HPDE6-E6E7 (cell line): ENCODE measurements at regions not wholly inside any gene's neighbourhood (a gene's known extent, or its start where the extent isn't known, plus 50 kb on each side); places are given as distances from the start of the nearest gene placed in this dataset.
"Not testable (repeated sequence)": the region's sequence is repeated elsewhere in the genome, so short reads cannot be mapped to it uniquely, and the experiment has no call there.

Experiments used
- DNase-seq: peaks from one replicate; pipeline ENCODE4 v3.0.0; 2011; ENCODE audit warnings: missing footprints; ENCODE audit errors: extremely low spot score

GRCh38 chr13:89205856-89206520 is 1534.8 kb downstream of the SLITRK5 start:
- no peak for DNase-seq

GRCh38 chr13:89212186-89212585 is 1541.0 kb downstream of the SLITRK5 start:
- no peak for DNase-seq

- DNase-seq: no peak
These were observed 1543.0 kb downstream of the SLITRK5 start for GRCh38 chr13:89214185-89214584.

- DNase-seq: not testable (repeated sequence)
These were observed 1544.1 kb downstream of the SLITRK5 start for GRCh38 chr13:89215319-89215718.

- DNase-seq: no peak
These were observed 1546.6 kb downstream of the SLITRK5 start for GRCh38 chr13:89217813-89218212.

- no peak for DNase-seq
These were observed 1550.5 kb downstream of the SLITRK5 start for GRCh38 chr13:89221557-89222158.

GRCh38 chr13:89227356-89227755 is 1556.2 kb downstream of the SLITRK5 start:
- no peak for DNase-seq

GRCh38 chr13:89238496-89238895 is 1567.3 kb downstream of the SLITRK5 start:
- no peak for DNase-seq

- DNase-seq: no peak
These were observed 1568.4 kb downstream of the SLITRK5 start for GRCh38 chr13:89239361-89240127.

GRCh38 chr13:89255844-89256406 is 1584.8 kb downstream of the SLITRK5 start:
- no peak for DNase-seq

GRCh38 chr13:89267734-89268133 is 1596.6 kb downstream of the SLITRK5 start:
- no peak for DNase-seq

- no peak for DNase-seq
These were observed 1598.6 kb downstream of the SLITRK5 start for GRCh38 chr13:89269737-89270136.

- no peak for DNase-seq
These were observed 1599.6 kb downstream of the SLITRK5 start for GRCh38 chr13:89270736-89271135.

GRCh38 chr13:89279374-89279773 is 1608.2 kb downstream of the SLITRK5 start:
- DNase-seq: no peak

GRCh38 chr13:89281331-89281730 is 1610.2 kb downstream of the SLITRK5 start:
- no peak for DNase-seq

GRCh38 chr13:89282241-89282640 is 1611.1 kb downstream of the SLITRK5 start:
- no peak for DNase-seq

- no peak for DNase-seq
These were observed 1616.2 kb downstream of the SLITRK5 start for GRCh38 chr13:89287381-89287780.

- DNase-seq: no peak
These were observed 1623.1 kb downstream of the SLITRK5 start for GRCh38 chr13:89294115-89294867.

GRCh38 chr13:89307278-89307677 is 1636.1 kb downstream of the SLITRK5 start:
- DNase-seq: no peak

- no peak for DNase-seq
These were observed 1639.9 kb downstream of the SLITRK5 start for GRCh38 chr13:89310943-89311672.

- no peak for DNase-seq
These were observed 1644.1 kb downstream of the SLITRK5 start for GRCh38 chr13:89315287-89315686.
